Stimulated activated CD8-positive, alpha-beta memory T cell treated with anti-CD3 and anti-CD28 coated beads, Interleukin-7, amount 100 ng/mL, for 4 hours (primary cell): ENCODE measurements at regions not wholly inside any gene's neighbourhood (a gene's known extent, or its start where the extent isn't known, plus 50 kb on each side); places are given as distances from the start of the nearest gene placed in this dataset.

Experiments
- DNase-seq, 2 donors: peaks; one replicate each; pipeline ENCODE4 v3.0.0-alpha.2; 2020; ENCODE audit warnings: low read depth in 2 of 2

- DNase-seq, result no peak
Observed at GRCh38 chr6:3527651-3527977, 70.8 kb upstream of the SLC22A23 start.

- DNase-seq, result no peak
Observed at GRCh38 chr6:3526962-3527650, 70.3 kb upstream of the SLC22A23 start.

- no peak for DNase-seq
Observed at GRCh38 chr6:3525915-3526314, 69.1 kb upstream of the SLC22A23 start.

- DNase-seq, result no peak
Observed at GRCh38 chr6:3524456-3524855, 67.6 kb upstream of the SLC22A23 start.

GRCh38 chr6:3523966-3524365 is 67.1 kb upstream of the SLC22A23 start:
- DNase-seq, result no peak

- no peak for DNase-seq
Observed at GRCh38 chr6:3523271-3523670, 66.4 kb upstream of the SLC22A23 start.

GRCh38 chr6:3522561-3523260 is 65.9 kb upstream of the SLC22A23 start:
- DNase-seq, result no peak

- no peak for DNase-seq
Observed at GRCh38 chr6:3520281-3521230, 63.7 kb upstream of the SLC22A23 start.

GRCh38 chr6:3518356-3519190 is 61.7 kb upstream of the SLC22A23 start:
- no peak for DNase-seq

- no peak for DNase-seq
Observed at GRCh38 chr6:3517350-3517749, 60.5 kb upstream of the SLC22A23 start.

- no peak for DNase-seq
Observed at GRCh38 chr6:3516092-3516491, 59.2 kb upstream of the SLC22A23 start.

GRCh38 chr6:3515669-3516068 is 58.8 kb upstream of the SLC22A23 start:
- DNase-seq, result no peak

- no peak for DNase-seq
Observed at GRCh38 chr6:3513416-3513815, 56.6 kb upstream of the SLC22A23 start.

- DNase-seq, result no peak
Observed at GRCh38 chr6:3512832-3513231, 56.0 kb upstream of the SLC22A23 start.

- no peak for DNase-seq
Observed at GRCh38 chr6:3510617-3511016, 53.8 kb upstream of the SLC22A23 start.

GRCh38 chr6:3510178-3510577 is 53.3 kb upstream of the SLC22A23 start:
- DNase-seq, result no peak

- no peak for DNase-seq
Observed at GRCh38 chr6:3509336-3509735, 52.5 kb upstream of the SLC22A23 start.

GRCh38 chr6:3506751-3507383 is 50.0 kb upstream of the SLC22A23 start:
- DNase-seq, result no peak
